Effector memory CD4-positive, alpha-beta T cell (primary cell): ENCODE measurements at regions not wholly inside any gene's neighbourhood (a gene's known extent, or its start where the extent isn't known, plus 50 kb on each side); places are given as distances from the start of the nearest gene placed in this dataset.

Source experiments
- DNase-seq, 3 donors: peaks; one replicate each; pipeline ENCODE4 v3.0.0-alpha.2; 2020
- H3K27ac ChIP-seq: 2 replicates; pipeline ENCODE4 v1.7.0; 2013; ENCODE audit warnings: mild to moderate bottlenecking, low read length, moderate library complexity; ENCODE audit not compliant: insufficient read depth, poor library complexity, severe bottlenecking
- H3K27me3 ChIP-seq: replicated peaks from 2 replicates; pipeline ENCODE4 v1.7.0; 2013; ENCODE audit warnings: mild to moderate bottlenecking, low read length; ENCODE audit not compliant: insufficient read depth, control insufficient read depth, poor library complexity, severe bottlenecking
- H3K36me3 ChIP-seq: 2 replicates; pipeline ENCODE4 v1.7.0; 2013; ENCODE audit warnings: mild to moderate bottlenecking, low read length, moderate library complexity; ENCODE audit not compliant: control insufficient read depth, insufficient read depth
- H3K4me1 ChIP-seq: 2 replicates; pipeline ENCODE4 v1.7.0; 2013; ENCODE audit warnings: low read length, mild to moderate bottlenecking; ENCODE audit not compliant: control insufficient read depth, insufficient read depth, poor library complexity, severe bottlenecking
- H3K4me3 ChIP-seq: 2 replicates; pipeline ENCODE4 v1.7.0; 2013; ENCODE audit warnings: low read length, low read depth, mild to moderate bottlenecking; ENCODE audit not compliant: insufficient read depth, poor library complexity, severe bottlenecking
- H3K9me3 ChIP-seq: 2 replicates; pipeline ENCODE4 v1.7.0; 2013; ENCODE audit warnings: mild to moderate bottlenecking, low read length, moderate library complexity; ENCODE audit not compliant: control insufficient read depth

GRCh38 chr9:109922617-109923470 lies 142.8 kb downstream of the PALM2AKAP2 start:
- DNase-seq: no peak
- Histone ChIP-seq H3K4me1 (no peaks in the 10 kb centered on the region), H3K36me3 (no peaks in the 10 kb centered on the region), H3K4me3 (no peak overlapping the region), H3K27ac (no peak overlapping the region), H3K27me3 (no peaks in the 10 kb centered on the region), H3K9me3 (no peaks in the 10 kb centered on the region)

DNA sequence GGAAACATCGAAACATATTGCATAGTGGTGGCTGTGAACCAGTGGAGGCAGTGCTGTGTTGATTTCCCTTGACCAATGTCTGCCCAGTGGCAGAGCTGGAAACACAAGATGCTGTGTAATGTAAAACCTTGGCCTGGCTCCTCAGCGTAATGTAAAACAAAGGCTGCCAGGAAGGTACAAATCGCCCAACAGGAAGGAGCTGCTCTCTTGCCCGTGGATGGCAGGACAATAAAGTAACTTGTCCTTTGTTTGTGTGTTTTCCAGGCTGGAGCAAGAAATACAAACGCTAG lies 143.4 kb downstream of the PALM2AKAP2 start:
- no peak for DNase-seq
- H3K27ac ChIP-seq: no peak overlapping the region
- no peaks in the 10 kb centered on the region for H3K27me3 ChIP-seq
- H3K36me3 ChIP-seq: no peaks in the 10 kb centered on the region
- H3K9me3 ChIP-seq: no peaks in the 10 kb centered on the region
- no peak overlapping the region for H3K4me3 ChIP-seq
- no peaks in the 10 kb centered on the region for H3K4me1 ChIP-seq

DNA sequence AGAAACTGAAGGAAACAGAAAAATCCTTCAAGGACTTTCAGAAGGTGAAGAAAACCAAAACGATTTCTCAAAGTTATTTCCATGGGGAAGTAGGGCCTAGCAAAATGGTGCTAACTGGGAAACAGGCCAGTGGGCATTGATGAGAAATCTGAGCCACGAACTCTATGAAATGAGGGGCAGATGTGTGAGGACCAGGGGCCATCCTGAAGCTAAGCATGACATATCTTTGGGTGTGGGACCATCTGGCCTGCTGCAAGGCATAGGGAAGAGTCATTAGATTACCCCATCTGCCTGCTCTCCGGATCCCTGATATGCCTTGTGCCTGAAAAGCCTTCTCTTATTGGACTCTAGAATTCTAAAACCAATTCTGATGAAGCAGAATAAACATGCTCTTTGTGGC lies 143.8 kb downstream of the PALM2AKAP2 start:
- no peak for DNase-seq
- no peak overlapping the region for H3K4me3 ChIP-seq
- no peaks in the 10 kb centered on the region for H3K9me3 ChIP-seq
- H3K27me3 ChIP-seq: no peaks in the 10 kb centered on the region
- no peaks in the 10 kb centered on the region for H3K36me3 ChIP-seq
- H3K27ac ChIP-seq: no peak overlapping the region
- H3K4me1 ChIP-seq: no peaks in the 10 kb centered on the region

GRCh38 chr9:109925799-109926198 lies 145.8 kb downstream of the PALM2AKAP2 start:
- no peak overlapping the region for H3K4me3 ChIP-seq
- H3K9me3 ChIP-seq: no peaks in the 10 kb centered on the region
- H3K27ac ChIP-seq: no peak overlapping the region
- no peaks in the 10 kb centered on the region for H3K36me3 ChIP-seq
- no peak for DNase-seq
- no peaks in the 10 kb centered on the region for H3K27me3 ChIP-seq
- H3K4me1 ChIP-seq: no peaks in the 10 kb centered on the region

- Histone ChIP-seq H3K36me3 (no peaks in the 10 kb centered on the region), H3K4me3 (no peak overlapping the region), H3K27ac (no peak overlapping the region), H3K4me1 (no peaks in the 10 kb centered on the region), H3K9me3 (no peaks in the 10 kb centered on the region), H3K27me3 (no peaks in the 10 kb centered on the region)
- no peak for DNase-seq
Measured at GRCh38 chr9:109926421-109926869, 146.4 kb downstream of the PALM2AKAP2 start.

DNA sequence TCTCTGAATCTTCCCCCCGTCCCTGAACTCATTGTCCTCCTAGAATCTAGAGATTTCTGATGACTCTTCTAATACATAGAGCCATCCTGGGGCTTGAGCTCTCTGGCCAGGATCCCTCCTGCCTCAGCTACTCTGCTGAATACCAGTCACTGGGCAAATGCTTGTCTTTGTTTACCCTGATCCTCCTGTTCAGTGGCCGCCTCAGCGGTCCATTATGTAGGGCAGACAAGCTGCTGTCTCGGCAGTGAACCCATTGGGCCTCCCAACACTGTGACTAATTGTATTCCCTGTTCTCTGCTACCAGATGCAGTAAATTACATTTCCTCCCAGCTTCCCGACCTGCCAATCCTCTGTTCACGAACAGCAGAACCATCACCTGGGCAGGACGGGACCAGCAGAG lies 151.6 kb downstream of the PALM2AKAP2 start:
- no peaks in the 10 kb centered on the region for H3K4me1 ChIP-seq
- no peaks in the 10 kb centered on the region for H3K36me3 ChIP-seq
- no peak overlapping the region for H3K4me3 ChIP-seq
- no peak overlapping the region for H3K27ac ChIP-seq
- no peak for DNase-seq
- no peaks in the 10 kb centered on the region for H3K27me3 ChIP-seq
- no peaks in the 10 kb centered on the region for H3K9me3 ChIP-seq

DNA sequence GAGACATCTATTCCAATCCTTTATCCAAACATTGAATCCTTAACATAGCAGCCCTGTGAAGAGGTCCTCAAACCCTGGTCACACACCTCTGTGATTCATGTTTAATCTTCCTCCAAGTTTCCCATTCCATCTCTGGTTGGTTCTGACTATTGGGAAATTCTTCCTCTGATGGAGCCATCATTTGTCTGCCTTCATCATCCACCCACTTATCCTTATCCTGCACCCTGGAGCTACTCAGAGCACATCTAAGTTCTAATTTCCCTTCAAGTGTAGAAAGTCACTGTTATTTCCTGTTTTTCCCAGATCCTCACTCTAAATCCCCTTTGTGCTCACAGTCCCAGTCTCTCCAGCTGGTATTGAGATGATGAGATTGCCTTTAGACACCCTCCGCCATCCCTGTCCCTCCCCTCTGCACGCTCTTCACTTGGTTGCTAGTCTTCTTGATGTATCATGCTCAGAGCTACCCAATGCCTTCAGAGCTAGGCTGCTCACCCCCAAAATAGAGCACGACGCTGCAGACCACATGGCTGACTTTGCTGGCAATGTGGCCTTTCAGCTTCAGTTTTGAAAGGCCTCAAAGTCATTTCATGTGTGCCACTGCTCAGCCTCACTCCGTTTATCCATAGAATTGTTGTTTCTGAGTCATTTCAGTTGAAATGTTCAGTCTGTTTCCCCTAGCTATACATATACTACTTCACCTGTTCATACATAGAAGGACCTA lies 154.3 kb downstream of the PALM2AKAP2 start:
- DNase-seq: no peak
- peaks cover 2% of the 10 kb centered on the region for H3K4me1 ChIP-seq
- H3K27ac ChIP-seq: no peak overlapping the region
- H3K9me3 ChIP-seq: no peaks in the 10 kb centered on the region
- H3K4me3 ChIP-seq: no peak overlapping the region
- H3K36me3 ChIP-seq: no peaks in the 10 kb centered on the region
- H3K27me3 ChIP-seq: no peaks in the 10 kb centered on the region

DNA sequence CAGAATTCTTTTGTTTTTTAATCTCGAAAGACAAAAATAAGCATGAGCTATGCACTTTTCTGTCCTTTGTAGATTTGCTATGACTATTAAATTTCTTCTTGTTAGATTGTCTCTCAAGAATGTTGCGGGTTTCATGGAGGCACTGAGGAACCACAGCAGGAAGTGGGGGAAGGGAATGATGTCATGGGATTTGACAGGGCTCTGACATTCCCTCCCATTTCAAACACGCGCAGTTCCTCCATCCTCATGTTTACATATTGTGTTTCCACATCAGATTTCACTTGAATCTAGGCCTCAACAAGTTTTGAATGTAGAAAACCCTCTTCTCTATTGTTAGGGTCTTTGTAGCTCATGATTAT lies 154.8 kb downstream of the PALM2AKAP2 start:
- Histone ChIP-seq H3K27ac (no peak overlapping the region), H3K4me3 (no peak overlapping the region)
- no peak for DNase-seq

DNA sequence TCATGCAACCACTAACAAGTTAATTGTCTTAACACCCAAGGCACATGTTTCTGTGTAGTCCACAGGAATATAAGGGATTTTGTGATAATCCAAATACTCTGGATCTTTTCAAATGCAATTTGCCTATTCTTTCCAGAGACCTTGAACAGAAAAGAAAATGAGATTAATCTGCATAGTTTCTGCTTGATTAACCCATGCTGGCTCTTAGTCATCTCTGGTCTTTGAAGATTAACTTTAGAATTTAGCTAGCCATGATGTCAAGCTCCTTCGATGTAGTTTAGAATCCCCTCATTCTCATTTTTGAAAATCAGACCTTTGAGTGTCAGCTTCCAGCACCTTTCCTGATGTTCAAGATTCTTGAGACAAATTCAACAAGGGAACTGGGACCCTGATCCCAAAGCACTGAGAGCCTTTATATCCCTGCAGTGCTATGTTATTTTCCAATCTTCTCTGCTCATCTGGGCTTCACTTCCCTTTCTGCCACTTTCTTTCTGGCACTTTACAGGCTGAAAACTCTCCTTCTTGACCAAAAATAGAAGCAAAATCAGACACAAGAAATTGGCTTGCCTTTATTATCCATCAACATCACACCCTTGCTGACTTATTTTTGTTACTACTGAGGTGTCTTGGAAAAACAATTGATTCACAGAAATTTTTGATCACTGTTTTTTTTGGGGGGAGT lies 155.5 kb downstream of the PALM2AKAP2 start:
- Histone ChIP-seq H3K27ac (no peak overlapping the region), H3K27me3 (no peaks in the 10 kb centered on the region), H3K9me3 (no peaks in the 10 kb centered on the region), H3K36me3 (no peaks in the 10 kb centered on the region), H3K4me3 (no peak overlapping the region), H3K4me1 (peaks cover 2% of the 10 kb centered on the region)
- no peak for DNase-seq

More for the DNA sequence above, 154.8 kb downstream of the PALM2AKAP2 start:
- Histone ChIP-seq H3K27me3 (no peaks in the 10 kb centered on the region), H3K36me3 (no peaks in the 10 kb centered on the region), H3K9me3 (no peaks in the 10 kb centered on the region), H3K4me1 (peaks cover 2% of the 10 kb centered on the region)
